Right lobe of liver (tissue), 4 donors: ENCODE measurements at regions not wholly inside any gene's neighbourhood (a gene's known extent, or its start where the extent isn't known, plus 50 kb on each side); places are given as distances from the start of the nearest gene placed in this dataset.

Experiments used
- CTCF ChIP-seq, 4 donors: fragments of 200-600 bp in 3 of 4; fragments of 450-650 bp in 1 of 4; IDR thresholded peaks; one replicate each; pipeline versions ENCODE4 v1.5.1 to v1.8.0; 2016 to 2022; ENCODE audit warnings: antibody characterized with exemption in 4 of 4, mild to moderate bottlenecking in 2 of 4
- POLR2A ChIP-seq: fragments of 450-650 bp; IDR thresholded peaks from one replicate; pipeline ENCODE4 v1.6.1; 2017; ENCODE audit warnings: antibody characterized with exemption, mild to moderate bottlenecking
- donor health status: DM: no; HTN: no; CAD: no.
- donor health status: DM: no; HTN: no; CAD: no.
- donor health status: DM: no; HTN: yes; CAD: no.

GRCh38 chr3:25895443-25895842 is 105.6 kb downstream of the OXSM start:
- TF ChIP-seq CTCF (IDR thresholded peaks at IDR 0.05) (no peak), POLR2A (no peak)
